ENCODE measurements at regions not wholly inside any gene's neighbourhood (a gene's known extent, or its start where the extent isn't known, plus 50 kb on each side); places are given as distances from the start of the nearest gene placed in this dataset.

DNA sequence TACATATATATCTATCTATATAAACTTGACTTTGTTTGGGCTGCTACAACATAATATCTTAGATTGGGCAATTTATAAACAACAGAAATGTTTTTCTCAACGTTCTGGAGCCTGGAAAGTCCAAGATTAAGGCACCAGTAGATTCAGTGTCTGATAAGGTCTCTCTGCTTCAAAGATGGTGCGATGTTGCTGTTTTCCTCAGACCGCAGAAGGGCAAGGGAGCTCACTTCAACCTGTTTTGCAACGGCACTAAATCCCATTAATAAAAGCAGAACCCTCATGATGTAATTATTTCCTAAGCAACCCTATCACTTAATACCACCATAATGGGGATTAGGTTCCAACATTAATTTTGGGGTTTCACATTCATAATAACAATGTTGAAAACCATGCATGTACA is 1134.8 kb downstream of the NSUN3 start (continued):
- TF ChIP-seq RXRA (IDR thresholded peaks at IDR 0.05; ENCODE audit: insufficient read depth, low read depth, low read length): no peak
- no peak for TF ChIP-seq ZNF274 (IDR thresholded peaks at IDR 0.05; ENCODE audit: borderline replicate concordance, extremely low read depth, low read length)

All from H1 (cell line).